Breast epithelium (tissue), 4 donors: ENCODE measurements at regions not wholly inside any gene's neighbourhood (a gene's known extent, or its start where the extent isn't known, plus 50 kb on each side); places are given as distances from the start of the nearest gene placed in this dataset.

Source experiments
- DNase-seq, 2 donors: peaks; one replicate each; pipeline ENCODE4 v3.0.0-alpha.2; 2019; ENCODE audit warnings: low spot score in 2 of 2
- H3K27ac ChIP-seq, 2 donors: fragments of 200-600 bp; sonication (generic) in 1 of 2; one replicate each; pipeline ENCODE4 v1.5.1; 2016 to 2019; ENCODE audit warnings: mild to moderate bottlenecking in 1 of 2
- H3K27me3 ChIP-seq, 2 donors: fragments of 200-600 bp; sonication (generic) in 1 of 2; one replicate each; pipeline versions ENCODE4 v1.5.1 to v1.6.0; 2017 to 2019; ENCODE audit warnings: control low read depth in 1 of 2, mild to moderate bottlenecking in 1 of 2
- H3K36me3 ChIP-seq: fragments of 200-600 bp; one replicate; pipeline ENCODE4 v1.5.1; 2019
- H3K4me1 ChIP-seq, 2 donors: fragments of 200-600 bp; sonication (generic); one replicate each; pipeline ENCODE4 v1.5.1; 2016 to 2019; ENCODE audit warnings: control low read depth in 1 of 2
- H3K4me3 ChIP-seq, 3 donors: fragments of 200-600 bp; sonication (generic); 1 replicate in 2 of 3; 2 replicates in 1 of 3; pipeline ENCODE4 v1.5.1; 2016 to 2019; ENCODE audit warnings: mild to moderate bottlenecking in 3 of 3, moderate library complexity in 2 of 3
- H3K9me3 ChIP-seq, 2 donors: fragments of 200-600 bp; sonication (generic) in 1 of 2; one replicate each; pipeline ENCODE4 v1.5.1; 2016 to 2019; ENCODE audit warnings: control low read depth in 1 of 2
- CTCF ChIP-seq, 3 donors: fragments of 450-650 bp; IDR thresholded peaks; one replicate each; pipeline ENCODE4 v1.5.1; 2016 to 2017; ENCODE audit warnings: antibody characterized with exemption in 3 of 3, mild to moderate bottlenecking in 3 of 3, moderate library complexity in 3 of 3
- POLR2A ChIP-seq: fragments of 450-650 bp; IDR thresholded peaks from one replicate; pipeline ENCODE4 v1.6.1; 2016; ENCODE audit warnings: antibody characterized with exemption, mild to moderate bottlenecking, moderate library complexity
- POLR2AphosphoS5 ChIP-seq, 3 donors: sonication (generic); formaldehyde crosslinking; IDR thresholded peaks; one replicate each; pipeline ENCODE4 v1.6.1; 2017; ENCODE audit warnings: antibody characterized with exemption in 3 of 3
- intact Hi-C: fragments of 100-400 bp; cut with DNase I; formaldehyde crosslinking; loops from one replicate; pipeline ENCODE4 v1.15.1; 2023; ENCODE audit warnings: low total_unique reads

GRCh38 chr11:26228778-26229177 lies 103.2 kb upstream of the ANO3 start:
- intact Hi-C loops, result no loop called here
- H3K4me3 ChIP-seq, result no peak overlapping the region
- no peak overlapping the region for H3K27ac ChIP-seq
- no peaks in the 10 kb centered on the region for H3K4me1 ChIP-seq
- DNase-seq, result no peak
- no peaks in the 10 kb centered on the region for H3K27me3 ChIP-seq
- no peaks in the 10 kb centered on the region for H3K36me3 ChIP-seq
- TF ChIP-seq POLR2AphosphoS5 (IDR thresholded peaks at IDR 0.05) (no peak), CTCF (IDR thresholded peaks at IDR 0.05) (no peak), POLR2A (no peak)
- H3K9me3 ChIP-seq, result no peaks in the 10 kb centered on the region

- no peaks in the 10 kb centered on the region for H3K9me3 ChIP-seq
- TF ChIP-seq POLR2A (no peak), CTCF (IDR thresholded peaks at IDR 0.05) (no peak), POLR2AphosphoS5 (IDR thresholded peaks at IDR 0.05) (no peak)
- DNase-seq, result no peak
- H3K4me1 ChIP-seq, result no peaks in the 10 kb centered on the region
- H3K27me3 ChIP-seq, result no peaks in the 10 kb centered on the region
- no peaks in the 10 kb centered on the region for H3K36me3 ChIP-seq
- H3K4me3 ChIP-seq, result no peak overlapping the region
- no peak overlapping the region for H3K27ac ChIP-seq
- intact Hi-C loops, result no loop called here
Observed at GRCh38 chr11:26229257-26229656, 102.7 kb upstream of the ANO3 start.

GRCh38 chr11:26229981-26230380 lies 101.9 kb upstream of the ANO3 start:
- H3K4me1 ChIP-seq, result no peaks in the 10 kb centered on the region
- H3K4me3 ChIP-seq, result no peak overlapping the region
- no peaks in the 10 kb centered on the region for H3K9me3 ChIP-seq
- no peak overlapping the region for H3K27ac ChIP-seq
- no peak for TF ChIP-seq POLR2AphosphoS5 (IDR thresholded peaks at IDR 0.05)
- no peak for TF ChIP-seq POLR2A
- no peak for TF ChIP-seq CTCF (IDR thresholded peaks at IDR 0.05)
- no peak for DNase-seq
- no peaks in the 10 kb centered on the region for H3K36me3 ChIP-seq
- intact Hi-C loops, result no loop called here
- no peaks in the 10 kb centered on the region for H3K27me3 ChIP-seq

- intact Hi-C loops, result no loop called here
- H3K27me3 ChIP-seq, result no peaks in the 10 kb centered on the region
- no peaks in the 10 kb centered on the region for H3K4me1 ChIP-seq
- no peak for TF ChIP-seq CTCF (IDR thresholded peaks at IDR 0.05)
- no peak for TF ChIP-seq POLR2AphosphoS5 (IDR thresholded peaks at IDR 0.05)
- TF ChIP-seq POLR2A, result no peak
- H3K27ac ChIP-seq, result no peak overlapping the region
- H3K36me3 ChIP-seq, result no peaks in the 10 kb centered on the region
- no peaks in the 10 kb centered on the region for H3K9me3 ChIP-seq
- no peak for DNase-seq
- no peak overlapping the region for H3K4me3 ChIP-seq
Observed at GRCh38 chr11:26231252-26231661, 100.7 kb upstream of the ANO3 start.

- intact Hi-C loops, result no loop called here
- Histone ChIP-seq H3K27ac (no peak overlapping the region), H3K36me3 (no peaks in the 10 kb centered on the region), H3K4me1 (no peaks in the 10 kb centered on the region), H3K27me3 (no peaks in the 10 kb centered on the region), H3K9me3 (no peaks in the 10 kb centered on the region), H3K4me3 (no peak overlapping the region)
- no peak for DNase-seq
- TF ChIP-seq POLR2AphosphoS5 (IDR thresholded peaks at IDR 0.05), result no peak
Observed at GRCh38 chr11:26234451-26234850, 97.5 kb upstream of the ANO3 start.

- Histone ChIP-seq H3K27ac (no peak overlapping the region), H3K4me3 (no peak overlapping the region), H3K36me3 (no peaks in the 10 kb centered on the region), H3K27me3 (no peaks in the 10 kb centered on the region), H3K9me3 (no peaks in the 10 kb centered on the region), H3K4me1 (no peaks in the 10 kb centered on the region)
- DNase-seq, result no peak
- TF ChIP-seq POLR2AphosphoS5 (IDR thresholded peaks at IDR 0.05) (no peak), POLR2A (no peak), CTCF (IDR thresholded peaks at IDR 0.05) (no peak)
- intact Hi-C loops, result no loop called here
Observed at GRCh38 chr11:26243426-26243825, 88.5 kb upstream of the ANO3 start.
